GM23338 (cell line): ENCODE measurements at regions not wholly inside any gene's neighbourhood (a gene's known extent, or its start where the extent isn't known, plus 50 kb on each side); places are given as distances from the start of the nearest gene placed in this dataset.

Experiments used
- ATAC-seq: fragments of 200-7000 bp; cut with Tn5 transposase; 3 replicates; pipeline ENCODE4 v1.9.1; 2020
- DNase-seq: peaks from one replicate; pipeline ENCODE4 v3.0.0-alpha.2; 2015; ENCODE audit warnings: low spot score
- H2AFZ ChIP-seq: fragments of 200-600 bp; sonication (generic); 2 replicates; pipeline ENCODE4 v1.8.0; 2016; ENCODE audit warnings: antibody characterized with exemption, mild to moderate bottlenecking, moderate library complexity
- H3F3A ChIP-seq: fragments of 200-600 bp; sonication (generic); replicated peaks from 2 replicates; pipeline ENCODE4 v1.8.0; 2017; ENCODE audit warnings: antibody characterized with exemption, mixed run types, low read depth
- H3K27ac ChIP-seq: fragments of 200-600 bp; sonication (generic); 2 replicates; pipeline ENCODE4 v1.6.1; 2016; ENCODE audit warnings: low read depth
- H3K27me3 ChIP-seq: fragments of 200-600 bp; sonication (generic); 2 replicates; pipeline ENCODE4 v1.8.0; 2016; ENCODE audit warnings: mild to moderate bottlenecking, mixed run types, moderate library complexity; ENCODE audit not compliant: insufficient read depth
- H3K36me3 ChIP-seq: fragments of 200-600 bp; sonication (generic); 2 replicates; pipeline ENCODE4 v1.8.0; 2016; ENCODE audit warnings: mild to moderate bottlenecking; ENCODE audit not compliant: insufficient read depth
- H3K4me1 ChIP-seq: fragments of 200-600 bp; sonication (generic); 2 replicates; pipeline ENCODE4 v1.8.0; 2016; ENCODE audit warnings: mild to moderate bottlenecking, moderate library complexity; ENCODE audit not compliant: insufficient read depth
- H3K4me2 ChIP-seq: fragments of 200-600 bp; sonication (generic); 2 replicates; pipeline ENCODE4 v1.7.1; 2017; ENCODE audit warnings: mixed run types
- H3K4me3 ChIP-seq: fragments of 200-600 bp; sonication (generic); 2 replicates; pipeline ENCODE4 v1.6.1; 2016; ENCODE audit warnings: mixed run types
- H3K79me2 ChIP-seq: fragments of 200-600 bp; sonication (generic); replicated peaks from 2 replicates; pipeline ENCODE4 v1.8.0; 2017; ENCODE audit warnings: mild to moderate bottlenecking; ENCODE audit not compliant: insufficient read depth
- H3K9me2 ChIP-seq: fragments of 200-600 bp; sonication (generic); 2 replicates; pipeline ENCODE4 v1.8.0; 2017; ENCODE audit not compliant: insufficient read depth
- H4K20me1 ChIP-seq: fragments of 200-600 bp; sonication (generic); replicated peaks from 2 replicates; pipeline ENCODE4 v1.8.0; 2017; ENCODE audit warnings: mild to moderate bottlenecking; ENCODE audit not compliant: insufficient read depth
- H3K27ac Mint-ChIP-seq: 2 replicates; pipeline ENCODE4 v1.8.0; 2020; ENCODE audit warnings: inconsistent platforms, mild to moderate bottlenecking, moderate library complexity, mixed read lengths
- H3K27me3 Mint-ChIP-seq: 3 replicates; pipeline ENCODE4 v1.8.0; 2022; ENCODE audit warnings: low read depth, mild to moderate bottlenecking, moderate library complexity, mixed read lengths, inconsistent platforms; ENCODE audit not compliant: insufficient read depth, poor library complexity
- H3K36me3 Mint-ChIP-seq: 3 replicates; pipeline ENCODE4 v1.8.0; 2021; ENCODE audit warnings: low read depth, mild to moderate bottlenecking, inconsistent platforms, moderate library complexity, mixed read lengths
- H3K4me1 Mint-ChIP-seq: 3 replicates; pipeline ENCODE4 v1.8.0; 2020; ENCODE audit warnings: mild to moderate bottlenecking, inconsistent platforms, mixed read lengths
- H3K4me3 Mint-ChIP-seq: 3 replicates; pipeline ENCODE4 v1.8.0; 2021; ENCODE audit warnings: moderate library complexity, mild to moderate bottlenecking, inconsistent platforms, mixed read lengths
- H3K9me3 Mint-ChIP-seq: 3 replicates; pipeline ENCODE4 v1.8.0; 2020; ENCODE audit warnings: moderate library complexity, mild to moderate bottlenecking, inconsistent platforms, mixed read lengths
- ETS1 ChIP-seq: IDR thresholded peaks from 2 replicates; pipeline ENCODE4 v1.6.1; 2016; ENCODE audit warnings: antibody characterized with exemption
- REST ChIP-seq: IDR thresholded peaks from one replicate; pipeline ENCODE4 v1.6.1; 2018; ENCODE audit warnings: antibody characterized with exemption; ENCODE audit not compliant: unreplicated experiment
- ZNF462 ChIP-seq: fragments of 250-450 bp; sonication (Bioruptor Pico); IDR thresholded peaks from 2 replicates; pipeline ENCODE4 v1.5.0; 2020; ENCODE audit warnings: mild to moderate bottlenecking, moderate library complexity

- Histone ChIP-seq H3K4me3 (no peak overlapping the region), H3K79me2 (no peaks in the 10 kb centered on the region), H3K27me3 (no peaks in the 10 kb centered on the region), H3F3A (no peaks in the 10 kb centered on the region), H3K36me3 (no peaks in the 10 kb centered on the region), H3K9me2 (0 out of 2 replicates have a peak, but pooled peaks cover 4% of the 10 kb centered on the region), H3K4me1 (no peaks in the 10 kb centered on the region), H2AFZ (no peak overlapping the region), H4K20me1 (no peaks in the 10 kb centered on the region), H3K27ac (no peak overlapping the region), H3K4me2 (no peak overlapping the region)
- H3K4me3 Mint-ChIP-seq: no peak overlapping the region
- peaks cover 4% of the 10 kb centered on the region for H3K27me3 Mint-ChIP-seq
- TF ChIP-seq ZNF462 (CRISPR knock-in tag) (no peak), ETS1 (no peak), REST (no peak)
- DNase-seq (no peak), ATAC-seq (no peak)
- H3K4me1 Mint-ChIP-seq: peaks cover 19% of the 10 kb centered on the region
- H3K36me3 Mint-ChIP-seq: no peaks in the 10 kb centered on the region
- no peaks in the 10 kb centered on the region for H3K9me3 Mint-ChIP-seq
- no peak overlapping the region for H3K27ac Mint-ChIP-seq
These were observed 144.4 kb upstream of the CELF2 start for GRCh38 chr10:10873289-10873688.
